ENCODE measurements at regions not wholly inside any gene's neighbourhood (a gene's known extent, or its start where the extent isn't known, plus 50 kb on each side); places are given as distances from the start of the nearest gene placed in this dataset.

DNA sequence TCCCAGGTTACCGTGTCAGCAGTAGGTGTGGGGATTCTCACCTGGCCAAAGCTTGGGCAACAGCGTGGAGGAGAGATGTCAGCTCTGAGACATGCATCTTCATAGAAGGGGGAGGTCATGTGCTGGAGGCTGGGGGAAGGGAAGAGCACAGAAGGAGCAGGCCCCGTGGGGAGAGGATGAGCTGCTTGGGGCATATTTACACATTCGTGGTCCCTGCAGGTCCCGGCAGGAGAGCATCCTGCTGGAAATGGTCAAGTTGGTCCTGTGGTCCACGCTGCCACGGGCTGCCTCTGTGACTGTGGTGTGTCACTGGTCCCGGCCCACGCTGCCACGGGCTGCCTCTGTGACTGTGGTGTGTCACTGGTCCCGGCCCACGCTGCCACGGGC is 195.1 kb upstream of the TWIST2 start:
- DNase-seq (ENCODE audit: extremely low read depth, insufficient read length) = no peak
- H3K4me3 ChIP-seq (replicated peaks; ENCODE audit: low read depth, low read length) = no peak overlapping the region
- TF ChIP-seq, protein P1, sequence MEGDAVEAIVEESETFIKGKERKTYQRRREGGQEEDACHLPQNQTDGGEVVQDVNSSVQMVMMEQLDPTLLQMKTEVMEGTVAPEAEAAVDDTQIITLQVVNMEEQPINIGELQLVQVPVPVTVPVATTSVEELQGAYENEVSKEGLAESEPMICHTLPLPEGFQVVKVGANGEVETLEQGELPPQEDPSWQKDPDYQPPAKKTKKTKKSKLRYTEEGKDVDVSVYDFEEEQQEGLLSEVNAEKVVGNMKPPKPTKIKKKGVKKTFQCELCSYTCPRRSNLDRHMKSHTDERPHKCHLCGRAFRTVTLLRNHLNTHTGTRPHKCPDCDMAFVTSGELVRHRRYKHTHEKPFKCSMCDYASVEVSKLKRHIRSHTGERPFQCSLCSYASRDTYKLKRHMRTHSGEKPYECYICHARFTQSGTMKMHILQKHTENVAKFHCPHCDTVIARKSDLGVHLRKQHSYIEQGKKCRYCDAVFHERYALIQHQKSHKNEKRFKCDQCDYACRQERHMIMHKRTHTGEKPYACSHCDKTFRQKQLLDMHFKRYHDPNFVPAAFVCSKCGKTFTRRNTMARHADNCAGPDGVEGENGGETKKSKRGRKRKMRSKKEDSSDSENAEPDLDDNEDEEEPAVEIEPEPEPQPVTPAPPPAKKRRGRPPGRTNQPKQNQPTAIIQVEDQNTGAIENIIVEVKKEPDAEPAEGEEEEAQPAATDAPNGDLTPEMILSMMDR (IDR thresholded peaks at IDR 0.05; ENCODE audit: insufficient read depth, low read length, poor library complexity, severe bottlenecking) = no peak
- no peaks in the 10 kb centered on the region; the same call in 1 of the 2 replicates for H3K27me3 ChIP-seq (replicated peaks; ENCODE audit: control insufficient read depth, insufficient read depth, low read length)
- no peaks in the 10 kb centered on the region for H3K36me3 ChIP-seq (ENCODE audit: control insufficient read depth, insufficient read depth, low read length)

DNA sequence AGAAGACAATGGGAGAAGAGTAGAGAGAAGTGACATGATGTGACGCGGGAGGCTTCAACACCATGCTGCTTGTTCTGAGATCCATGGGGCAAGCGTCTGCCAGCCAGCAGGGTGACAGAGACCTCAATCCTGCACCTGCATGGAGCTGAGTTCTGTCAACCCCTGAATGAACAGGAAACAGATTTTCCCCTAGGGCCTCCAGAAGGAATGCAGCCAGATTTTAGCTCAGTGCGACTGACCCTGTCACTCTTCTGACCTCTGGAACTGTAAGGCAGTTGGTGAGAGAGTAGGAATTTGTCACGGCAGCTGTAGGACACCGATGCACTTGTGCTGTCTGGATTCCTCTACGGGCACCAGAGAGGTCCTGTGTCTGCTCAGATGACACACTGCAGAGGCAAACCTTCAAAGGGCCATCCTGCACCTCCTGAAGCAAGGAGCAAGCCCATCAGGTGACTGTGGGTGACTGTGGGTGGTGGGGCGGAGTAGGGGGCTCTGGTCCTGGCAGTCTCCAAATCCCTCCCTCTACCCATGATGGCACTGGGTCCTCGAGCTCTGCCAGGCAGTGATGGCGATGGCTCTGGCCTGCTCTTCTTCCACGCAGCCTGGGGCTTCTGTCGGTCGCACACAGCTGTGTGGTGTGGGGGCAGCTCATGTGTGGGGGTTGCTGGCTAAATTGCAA is 194.3 kb upstream of the TWIST2 start:
- Histone ChIP-seq H3K4me3 (replicated peaks; ENCODE audit: low read depth, low read length) (no peak overlapping the region), H3K27me3 (replicated peaks; ENCODE audit: control insufficient read depth, insufficient read depth, low read length) (no peaks in the 10 kb centered on the region; the same call in 1 of the 2 replicates), H3K36me3 (ENCODE audit: control insufficient read depth, insufficient read depth, low read length) (no peaks in the 10 kb centered on the region)
- DNase-seq (ENCODE audit: extremely low read depth, insufficient read length) = no peak
- TF ChIP-seq, protein P1 (IDR thresholded peaks at IDR 0.05; ENCODE audit: insufficient read depth, low read length, poor library complexity, severe bottlenecking) = no peak

DNA sequence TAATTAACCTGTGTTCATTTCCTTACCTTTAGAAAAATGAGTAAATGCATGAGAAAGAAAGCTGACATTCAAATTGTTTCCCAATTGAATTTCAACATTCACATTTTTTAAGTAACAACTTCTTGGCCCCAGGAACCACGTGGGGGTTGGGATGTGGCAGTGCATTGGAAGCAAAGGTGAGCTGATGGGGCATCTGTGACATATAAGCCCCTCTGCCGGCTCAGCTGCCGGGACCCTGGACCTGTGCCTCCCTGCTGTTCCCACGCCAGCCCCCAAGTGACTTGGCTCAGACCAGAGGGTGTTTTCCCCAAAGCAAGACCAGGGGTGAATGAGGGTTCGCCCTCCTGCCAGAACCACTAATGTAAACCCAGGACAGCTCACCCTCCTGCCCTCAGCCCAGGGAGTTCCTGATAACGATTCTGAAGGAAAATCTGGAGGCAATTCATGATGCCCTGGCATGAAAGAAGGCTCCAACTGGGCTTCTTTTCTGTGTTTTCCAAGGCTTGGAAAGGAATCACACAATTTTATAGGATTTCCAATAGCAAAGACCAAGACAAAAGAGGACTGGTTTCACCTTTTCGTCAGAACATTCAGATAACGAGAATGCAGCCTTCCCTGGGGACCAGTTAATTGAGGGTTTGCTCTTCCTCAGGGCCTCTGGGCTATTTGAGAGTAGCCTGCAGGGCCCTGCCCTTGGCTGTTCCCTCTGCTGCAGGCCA is 193.2 kb upstream of the TWIST2 start:
- TF ChIP-seq, protein P1 (IDR thresholded peaks at IDR 0.05; ENCODE audit: insufficient read depth, low read length, poor library complexity, severe bottlenecking) = no peak
- DNase-seq (ENCODE audit: extremely low read depth, insufficient read length) = no peak
- H3K4me3 ChIP-seq (replicated peaks; ENCODE audit: low read depth, low read length) = no peak overlapping the region
- no peaks in the 10 kb centered on the region; the same call in 1 of the 2 replicates for H3K27me3 ChIP-seq (replicated peaks; ENCODE audit: control insufficient read depth, insufficient read depth, low read length)
- no peaks in the 10 kb centered on the region for H3K36me3 ChIP-seq (ENCODE audit: control insufficient read depth, insufficient read depth, low read length)

DNA sequence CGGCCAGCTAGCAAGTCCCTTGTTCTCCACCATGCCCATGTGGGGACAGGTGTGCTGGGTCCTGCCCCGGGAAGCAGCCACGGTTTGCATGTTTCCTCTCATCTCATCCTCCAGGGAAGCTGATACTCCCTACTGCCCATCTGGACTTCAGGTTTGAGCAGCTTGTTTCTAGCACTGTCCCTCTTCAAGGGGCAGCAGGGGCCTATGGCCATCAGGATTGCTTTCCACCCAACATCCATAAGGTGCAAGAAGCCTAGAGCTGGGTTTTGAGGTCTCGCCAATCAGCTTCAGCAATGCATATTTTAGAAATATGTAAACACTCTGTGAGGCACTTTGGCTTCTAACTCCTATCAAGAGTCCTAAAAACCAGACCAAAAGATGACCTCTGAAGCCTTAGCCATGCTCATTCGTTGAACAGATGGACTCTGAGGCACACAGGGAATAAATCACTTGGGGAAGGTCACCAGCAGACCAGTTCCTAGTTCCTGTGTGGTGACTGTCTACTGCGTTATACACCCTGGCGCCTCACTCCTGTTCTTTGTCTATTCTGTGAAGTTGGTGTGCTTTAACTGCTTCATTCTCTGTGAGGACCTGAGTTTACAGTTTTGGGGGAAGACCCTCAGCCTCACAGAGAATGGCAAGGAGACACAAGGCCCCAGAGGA is 192.6 kb upstream of the TWIST2 start:
- Histone ChIP-seq H3K4me3 (replicated peaks; ENCODE audit: low read depth, low read length) (no peak overlapping the region), H3K36me3 (ENCODE audit: control insufficient read depth, insufficient read depth, low read length) (no peaks in the 10 kb centered on the region), H3K27me3 (replicated peaks; ENCODE audit: control insufficient read depth, insufficient read depth, low read length) (no peaks in the 10 kb centered on the region; the same call in 1 of the 2 replicates)
- TF ChIP-seq, protein P1 (IDR thresholded peaks at IDR 0.05; ENCODE audit: insufficient read depth, low read length, poor library complexity, severe bottlenecking) = no peak
- DNase-seq (ENCODE audit: extremely low read depth, insufficient read length) = no peak

DNA sequence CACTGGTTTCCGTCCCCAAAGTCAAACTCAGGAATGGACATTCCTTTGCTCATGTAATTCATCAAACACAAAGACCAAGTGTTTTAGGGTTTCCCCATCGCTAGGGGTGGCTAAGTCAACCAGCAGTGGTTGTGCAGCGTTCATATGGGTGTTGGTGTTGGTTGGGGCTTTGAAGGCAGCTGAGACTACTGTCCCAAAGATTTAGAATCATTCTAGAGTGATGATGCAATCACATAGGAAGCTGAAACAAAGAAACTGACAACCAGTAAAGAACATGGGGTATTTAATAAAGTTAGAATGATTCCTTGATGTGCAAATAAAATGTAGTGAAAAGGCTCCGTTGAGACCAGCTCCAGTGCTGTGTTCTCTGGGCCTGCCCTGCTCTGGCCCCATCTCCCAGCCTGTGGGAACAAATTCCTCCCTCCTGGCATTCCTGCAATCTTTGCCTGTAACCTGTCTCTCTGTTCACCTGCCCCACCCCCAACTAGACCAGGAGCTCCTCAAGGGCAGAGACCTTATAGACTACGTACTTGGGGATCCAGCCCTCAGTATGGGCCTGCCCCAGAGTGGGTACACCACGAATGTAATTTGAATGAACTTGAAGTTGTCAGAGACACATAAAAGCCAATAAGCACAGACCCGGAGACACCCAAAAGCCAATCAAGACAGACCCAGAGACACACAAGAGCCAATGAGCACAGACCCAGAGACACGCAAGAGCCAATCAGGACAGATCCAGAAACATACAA is 191.7 kb upstream of the TWIST2 start:
- Histone ChIP-seq H3K36me3 (ENCODE audit: control insufficient read depth, insufficient read depth, low read length) (no peaks in the 10 kb centered on the region), H3K4me3 (replicated peaks; ENCODE audit: low read depth, low read length) (no peak overlapping the region), H3K27me3 (replicated peaks; ENCODE audit: control insufficient read depth, insufficient read depth, low read length) (no peaks in the 10 kb centered on the region; the same call in 1 of the 2 replicates)
- TF ChIP-seq, protein P1 (IDR thresholded peaks at IDR 0.05; ENCODE audit: insufficient read depth, low read length, poor library complexity, severe bottlenecking) = no peak
- DNase-seq (ENCODE audit: extremely low read depth, insufficient read length) = no peak

All from GM06990 (cell line).